ENCODE measurements at regions not wholly inside any gene's neighbourhood (a gene's known extent, or its start where the extent isn't known, plus 50 kb on each side); places are given as distances from the start of the nearest gene placed in this dataset.
"Not testable (repeated sequence)": the region's sequence is repeated elsewhere in the genome, so short reads cannot be mapped to it uniquely, and the experiment has no call there.

DNA sequence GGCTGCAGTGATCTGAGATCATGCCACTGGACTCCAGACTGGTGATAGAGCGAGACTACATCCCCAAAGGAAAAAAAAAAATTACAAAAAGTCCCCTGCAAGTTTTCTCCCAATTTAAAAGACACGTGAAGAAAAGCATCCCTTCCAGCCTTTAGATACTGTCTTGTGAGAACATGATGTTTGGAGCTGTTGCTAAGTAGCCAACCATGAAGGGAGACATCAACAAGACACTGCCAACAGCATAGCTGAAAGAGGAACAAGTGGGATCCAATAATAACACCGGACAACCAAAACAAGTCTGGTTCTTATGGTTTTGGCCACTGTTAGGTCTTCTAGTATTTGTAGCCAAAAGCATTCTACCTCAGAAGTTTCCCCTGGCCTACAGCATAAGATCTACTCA is 118.9 kb upstream of the CCDC180 start:
- no peaks in the 10 kb centered on the region for H3K27me3 Mint-ChIP-seq (ENCODE audit: low read depth)
- peaks cover 75% of the 10 kb centered on the region for H3K36me3 Mint-ChIP-seq
- CTCF ChIA-PET = no interaction called here
- no peak overlapping the region for H3K4me3 Mint-ChIP-seq
- TF ChIP-seq NR3C1 (CRISPR knock-in tag; conservative IDR thresholded peaks at IDR 0.05; ENCODE audit: low read depth) = no peak
- TF ChIP-seq NFATC4 (CRISPR knock-in tag; IDR thresholded peaks at IDR 0.05) = no peak
- TF ChIP-seq, protein P1, sequence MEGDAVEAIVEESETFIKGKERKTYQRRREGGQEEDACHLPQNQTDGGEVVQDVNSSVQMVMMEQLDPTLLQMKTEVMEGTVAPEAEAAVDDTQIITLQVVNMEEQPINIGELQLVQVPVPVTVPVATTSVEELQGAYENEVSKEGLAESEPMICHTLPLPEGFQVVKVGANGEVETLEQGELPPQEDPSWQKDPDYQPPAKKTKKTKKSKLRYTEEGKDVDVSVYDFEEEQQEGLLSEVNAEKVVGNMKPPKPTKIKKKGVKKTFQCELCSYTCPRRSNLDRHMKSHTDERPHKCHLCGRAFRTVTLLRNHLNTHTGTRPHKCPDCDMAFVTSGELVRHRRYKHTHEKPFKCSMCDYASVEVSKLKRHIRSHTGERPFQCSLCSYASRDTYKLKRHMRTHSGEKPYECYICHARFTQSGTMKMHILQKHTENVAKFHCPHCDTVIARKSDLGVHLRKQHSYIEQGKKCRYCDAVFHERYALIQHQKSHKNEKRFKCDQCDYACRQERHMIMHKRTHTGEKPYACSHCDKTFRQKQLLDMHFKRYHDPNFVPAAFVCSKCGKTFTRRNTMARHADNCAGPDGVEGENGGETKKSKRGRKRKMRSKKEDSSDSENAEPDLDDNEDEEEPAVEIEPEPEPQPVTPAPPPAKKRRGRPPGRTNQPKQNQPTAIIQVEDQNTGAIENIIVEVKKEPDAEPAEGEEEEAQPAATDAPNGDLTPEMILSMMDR (IDR thresholded peaks at IDR 0.05) = no peak
- no peak for TF ChIP-seq NR1H2 (CRISPR knock-in tag; IDR thresholded peaks at IDR 0.05)
- no peak for TF ChIP-seq ZNF423 (CRISPR knock-in tag; IDR thresholded peaks at IDR 0.05)
- TF ChIP-seq ETV6 (CRISPR knock-in tag; IDR thresholded peaks at IDR 0.05) = no peak
- TF ChIP-seq KAT7 (CRISPR knock-in tag; IDR thresholded peaks at IDR 0.05; ENCODE audit: borderline replicate concordance) = no peak
- POLR2A ChIA-PET = no interaction called here
- DNase-seq (ENCODE audit: low spot score) = no peak
- no peak for ATAC-seq
- no peak overlapping the region for H3K27ac Mint-ChIP-seq
- H3K9me3 Mint-ChIP-seq = no peaks in the 10 kb centered on the region
- peaks cover 7% of the 10 kb centered on the region for H3K4me1 Mint-ChIP-seq

DNA sequence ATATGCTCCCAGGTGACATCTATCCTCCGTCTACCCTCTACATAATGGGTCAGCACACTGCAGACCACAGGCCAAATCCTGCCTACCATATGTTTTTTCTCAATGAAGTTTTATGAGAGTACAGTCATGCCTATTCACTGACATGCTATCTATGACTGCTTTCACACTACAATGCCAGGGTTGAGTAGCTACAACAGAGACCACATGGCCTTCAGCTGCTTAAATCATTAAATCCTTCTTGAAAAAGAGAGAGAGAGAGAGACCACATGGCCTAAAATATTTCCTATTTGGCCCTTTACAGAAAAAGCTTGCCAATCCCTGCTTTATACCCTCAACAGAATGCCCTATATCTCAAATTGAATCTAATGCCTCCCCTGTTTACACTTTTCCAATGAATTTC is 119.8 kb upstream of the CCDC180 start:
- H3K36me3 Mint-ChIP-seq = peaks cover 77% of the 10 kb centered on the region

DNA sequence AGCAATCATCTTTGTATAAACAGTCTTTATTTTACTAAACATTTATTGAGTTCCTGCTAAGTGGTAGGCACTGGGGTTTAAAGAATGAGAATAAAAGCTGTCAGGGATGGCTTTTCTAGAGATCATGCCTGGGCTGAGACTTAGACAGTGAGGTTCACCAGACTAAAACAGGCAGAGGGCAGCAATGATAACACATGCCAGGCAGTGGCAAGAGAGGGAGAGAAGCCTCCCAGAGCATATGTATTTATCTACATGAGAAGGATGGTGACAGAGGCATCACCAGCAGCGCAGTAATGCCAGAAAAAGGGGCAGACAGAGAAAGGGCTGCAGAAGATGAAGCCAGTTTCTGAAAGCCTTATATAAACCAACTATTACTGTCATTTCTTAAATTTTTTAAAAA is 121.0 kb upstream of the CCDC180 start:
- DNase-seq (ENCODE audit: low spot score) (no peak), ATAC-seq (no peak)
- no peak for TF ChIP-seq FOXK1 (CRISPR knock-in tag; IDR thresholded peaks at IDR 0.05)
- TF ChIP-seq, protein P2, sequence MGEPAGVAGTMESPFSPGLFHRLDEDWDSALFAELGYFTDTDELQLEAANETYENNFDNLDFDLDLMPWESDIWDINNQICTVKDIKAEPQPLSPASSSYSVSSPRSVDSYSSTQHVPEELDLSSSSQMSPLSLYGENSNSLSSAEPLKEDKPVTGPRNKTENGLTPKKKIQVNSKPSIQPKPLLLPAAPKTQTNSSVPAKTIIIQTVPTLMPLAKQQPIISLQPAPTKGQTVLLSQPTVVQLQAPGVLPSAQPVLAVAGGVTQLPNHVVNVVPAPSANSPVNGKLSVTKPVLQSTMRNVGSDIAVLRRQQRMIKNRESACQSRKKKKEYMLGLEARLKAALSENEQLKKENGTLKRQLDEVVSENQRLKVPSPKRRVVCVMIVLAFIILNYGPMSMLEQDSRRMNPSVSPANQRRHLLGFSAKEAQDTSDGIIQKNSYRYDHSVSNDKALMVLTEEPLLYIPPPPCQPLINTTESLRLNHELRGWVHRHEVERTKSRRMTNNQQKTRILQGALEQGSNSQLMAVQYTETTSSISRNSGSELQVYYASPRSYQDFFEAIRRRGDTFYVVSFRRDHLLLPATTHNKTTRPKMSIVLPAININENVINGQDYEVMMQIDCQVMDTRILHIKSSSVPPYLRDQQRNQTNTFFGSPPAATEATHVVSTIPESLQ (CRISPR knock-in tag; IDR thresholded peaks at IDR 0.05) = no peak
- TF ChIP-seq, protein P3, sequence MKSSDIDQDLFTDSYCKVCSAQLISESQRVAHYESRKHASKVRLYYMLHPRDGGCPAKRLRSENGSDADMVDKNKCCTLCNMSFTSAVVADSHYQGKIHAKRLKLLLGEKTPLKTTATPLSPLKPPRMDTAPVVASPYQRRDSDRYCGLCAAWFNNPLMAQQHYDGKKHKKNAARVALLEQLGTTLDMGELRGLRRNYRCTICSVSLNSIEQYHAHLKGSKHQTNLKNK (CRISPR knock-in tag; IDR thresholded peaks at IDR 0.05) = no peak
- TF ChIP-seq FOXP1 (CRISPR knock-in tag; IDR thresholded peaks at IDR 0.05; ENCODE audit: borderline replicate concordance) = no peak
- TF ChIP-seq, protein P4, sequence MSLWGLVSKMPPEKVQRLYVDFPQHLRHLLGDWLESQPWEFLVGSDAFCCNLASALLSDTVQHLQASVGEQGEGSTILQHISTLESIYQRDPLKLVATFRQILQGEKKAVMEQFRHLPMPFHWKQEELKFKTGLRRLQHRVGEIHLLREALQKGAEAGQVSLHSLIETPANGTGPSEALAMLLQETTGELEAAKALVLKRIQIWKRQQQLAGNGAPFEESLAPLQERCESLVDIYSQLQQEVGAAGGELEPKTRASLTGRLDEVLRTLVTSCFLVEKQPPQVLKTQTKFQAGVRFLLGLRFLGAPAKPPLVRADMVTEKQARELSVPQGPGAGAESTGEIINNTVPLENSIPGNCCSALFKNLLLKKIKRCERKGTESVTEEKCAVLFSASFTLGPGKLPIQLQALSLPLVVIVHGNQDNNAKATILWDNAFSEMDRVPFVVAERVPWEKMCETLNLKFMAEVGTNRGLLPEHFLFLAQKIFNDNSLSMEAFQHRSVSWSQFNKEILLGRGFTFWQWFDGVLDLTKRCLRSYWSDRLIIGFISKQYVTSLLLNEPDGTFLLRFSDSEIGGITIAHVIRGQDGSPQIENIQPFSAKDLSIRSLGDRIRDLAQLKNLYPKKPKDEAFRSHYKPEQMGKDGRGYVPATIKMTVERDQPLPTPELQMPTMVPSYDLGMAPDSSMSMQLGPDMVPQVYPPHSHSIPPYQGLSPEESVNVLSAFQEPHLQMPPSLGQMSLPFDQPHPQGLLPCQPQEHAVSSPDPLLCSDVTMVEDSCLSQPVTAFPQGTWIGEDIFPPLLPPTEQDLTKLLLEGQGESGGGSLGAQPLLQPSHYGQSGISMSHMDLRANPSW (CRISPR knock-in tag; conservative IDR thresholded peaks at IDR 0.05; ENCODE audit: low read depth) = no peak
- no peak for TF ChIP-seq KAT7 (CRISPR knock-in tag; IDR thresholded peaks at IDR 0.05; ENCODE audit: borderline replicate concordance)
- TF ChIP-seq, protein P5, sequence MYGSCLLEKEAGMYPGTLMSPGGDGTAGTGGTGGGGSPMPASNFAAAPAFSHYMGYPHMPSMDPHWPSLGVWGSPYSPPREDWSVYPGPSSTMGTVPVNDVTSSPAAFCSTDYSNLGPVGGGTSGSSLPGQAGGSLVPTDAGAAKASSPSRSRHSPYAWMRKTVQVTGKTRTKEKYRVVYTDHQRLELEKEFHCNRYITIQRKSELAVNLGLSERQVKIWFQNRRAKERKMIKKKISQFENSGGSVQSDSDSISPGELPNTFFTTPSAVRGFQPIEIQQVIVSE (CRISPR knock-in tag; IDR thresholded peaks at IDR 0.05; ENCODE audit: borderline replicate concordance) = no peak
- TF ChIP-seq ZNF317 (CRISPR knock-in tag; IDR thresholded peaks at IDR 0.05; ENCODE audit: borderline replicate concordance, low read depth) = no peak
- TF ChIP-seq, protein P6, sequence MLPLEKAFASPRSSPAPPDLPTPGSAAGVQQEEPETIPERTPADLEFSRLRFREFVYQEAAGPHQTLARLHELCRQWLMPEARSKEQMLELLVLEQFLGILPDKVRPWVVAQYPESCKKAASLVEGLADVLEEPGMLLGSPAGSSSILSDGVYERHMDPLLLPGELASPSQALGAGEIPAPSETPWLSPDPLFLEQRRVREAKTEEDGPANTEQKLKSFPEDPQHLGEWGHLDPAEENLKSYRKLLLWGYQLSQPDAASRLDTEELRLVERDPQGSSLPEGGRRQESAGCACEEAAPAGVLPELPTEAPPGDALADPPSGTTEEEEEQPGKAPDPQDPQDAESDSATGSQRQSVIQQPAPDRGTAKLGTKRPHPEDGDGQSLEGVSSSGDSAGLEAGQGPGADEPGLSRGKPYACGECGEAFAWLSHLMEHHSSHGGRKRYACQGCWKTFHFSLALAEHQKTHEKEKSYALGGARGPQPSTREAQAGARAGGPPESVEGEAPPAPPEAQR (CRISPR knock-in tag; IDR thresholded peaks at IDR 0.05) = no peak
- TF ChIP-seq, protein P7, sequence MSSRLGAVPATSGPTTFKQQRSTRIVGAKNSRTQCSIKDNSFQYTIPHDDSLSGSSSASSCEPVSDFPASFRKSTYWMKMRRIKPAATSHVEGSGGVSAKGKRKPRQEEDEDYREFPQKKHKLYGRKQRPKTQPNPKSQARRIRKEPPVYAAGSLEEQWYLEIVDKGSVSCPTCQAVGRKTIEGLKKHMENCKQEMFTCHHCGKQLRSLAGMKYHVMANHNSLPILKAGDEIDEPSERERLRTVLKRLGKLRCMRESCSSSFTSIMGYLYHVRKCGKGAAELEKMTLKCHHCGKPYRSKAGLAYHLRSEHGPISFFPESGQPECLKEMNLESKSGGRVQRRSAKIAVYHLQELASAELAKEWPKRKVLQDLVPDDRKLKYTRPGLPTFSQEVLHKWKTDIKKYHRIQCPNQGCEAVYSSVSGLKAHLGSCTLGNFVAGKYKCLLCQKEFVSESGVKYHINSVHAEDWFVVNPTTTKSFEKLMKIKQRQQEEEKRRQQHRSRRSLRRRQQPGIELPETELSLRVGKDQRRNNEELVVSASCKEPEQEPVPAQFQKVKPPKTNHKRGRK (CRISPR knock-in tag; IDR thresholded peaks at IDR 0.05; ENCODE audit: borderline replicate concordance) = no peak
- TF ChIP-seq FOXJ3 (CRISPR knock-in tag; IDR thresholded peaks at IDR 0.05; ENCODE audit: borderline replicate concordance) = no peak
- TF ChIP-seq NFE2L1 (CRISPR knock-in tag; IDR thresholded peaks at IDR 0.05) = no peak
- TF ChIP-seq JUN (CRISPR knock-in tag; IDR thresholded peaks at IDR 0.05) = no peak
- TF ChIP-seq ZNF219 (CRISPR knock-in tag; IDR thresholded peaks at IDR 0.05; ENCODE audit: borderline replicate concordance) = no peak
- Mint-ChIP-seq H3K27me3 (ENCODE audit: low read depth) (no peaks in the 10 kb centered on the region), H3K4me1 (no peaks in the 10 kb centered on the region), H3K9me3 (no peaks in the 10 kb centered on the region), H3K4me3 (no peak overlapping the region), H3K36me3 (peaks cover 81% of the 10 kb centered on the region), H3K27ac (peak overlapping the region; percentile 46)
- ChIA-PET POLR2A (no interaction called here), CTCF (no interaction called here)

More for the DNA sequence above, 119.8 kb upstream of the CCDC180 start:
- ATAC-seq; POLR2A ChIA-PET; H3K9me3 Mint-ChIP-seq; H3K27me3 Mint-ChIP-seq (ENCODE audit: low read depth); DNase-seq (ENCODE audit: low spot score); H3K4me3 Mint-ChIP-seq; CTCF ChIA-PET; H3K4me1 Mint-ChIP-seq: not testable (repeated sequence)
- peak overlapping the region; percentile 66 for H3K27ac Mint-ChIP-seq

DNA sequence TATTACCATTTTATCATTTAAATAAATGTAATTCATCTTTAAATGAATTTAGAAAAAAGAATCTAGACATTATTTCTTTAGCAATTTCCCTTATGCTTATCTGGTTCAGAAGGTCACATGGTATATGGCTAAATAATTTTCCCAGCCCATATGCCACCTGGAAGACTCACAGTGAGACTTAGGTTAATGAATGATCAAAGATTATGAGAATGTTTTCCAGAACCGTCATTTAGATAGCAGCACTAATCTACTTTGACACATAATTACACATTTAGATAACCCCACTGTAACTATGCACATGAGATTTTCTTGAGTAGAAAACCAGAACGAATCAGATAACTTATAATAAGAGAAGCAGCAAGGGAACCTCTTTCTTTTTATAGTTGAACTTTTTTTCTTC is 124.9 kb upstream of the CCDC180 start:
- CTCF ChIA-PET; ATAC-seq; POLR2A ChIA-PET; H3K27ac Mint-ChIP-seq; DNase-seq (ENCODE audit: low spot score); H3K9me3 Mint-ChIP-seq; H3K27me3 Mint-ChIP-seq (ENCODE audit: low read depth); H3K4me3 Mint-ChIP-seq; H3K4me1 Mint-ChIP-seq: not testable (repeated sequence)
- H3K36me3 Mint-ChIP-seq = peaks cover 98% of the 10 kb centered on the region

All from WTC11 (cell line).